ENCODE measurements at regions not wholly inside any gene's neighbourhood (a gene's known extent, or its start where the extent isn't known, plus 50 kb on each side); places are given as distances from the start of the nearest gene placed in this dataset.

- Mint-ChIP-seq H3K9me3 (no peaks in the 10 kb centered on the region), H3K36me3 (no peaks in the 10 kb centered on the region), H3K4me3 (no peak overlapping the region), H3K4me1 (peaks cover 0 to under 1% of the 10 kb centered on the region in 2 donors), H3K27me3 (ENCODE audit: low read depth in 2 of 2) (peaks cover 5 to 9% of the 10 kb centered on the region in 2 donors), H3K27ac (no peak overlapping the region)
- H3K27ac ChIP-seq (ENCODE audit: low read length) = no peak overlapping the region
- WGBS (ENCODE audit: insufficient coverage) = no CpG with 5 or more reads among the region's 4 CpGs
- intact Hi-C loops (cut with micrococcal nuclease) = no loop called here
- H3K9me3 ChIP-seq (ENCODE audit: control insufficient read depth, insufficient read depth, low read length) = no peaks in the 10 kb centered on the region
- TF ChIP-seq CTCF (IDR thresholded peaks at IDR 0.05) = no peak
- H3K4me1 ChIP-seq (ENCODE audit: control insufficient read depth, insufficient read depth, low read length) = no peaks in the 10 kb centered on the region
- H3K27me3 ChIP-seq (ENCODE audit: control insufficient read depth, insufficient read depth, low read length) = peaks cover 2% of the 10 kb centered on the region
- DNase-seq (no peak), ATAC-seq (no peak)
- no peak overlapping the region for H3K4me3 ChIP-seq (ENCODE audit: low read length)
- H3K36me3 ChIP-seq (ENCODE audit: control insufficient read depth, insufficient read depth, low read length) = no peaks in the 10 kb centered on the region
These were observed 66.2 kb upstream of the OTOS start for GRCh38 chr2:240206630-240207029.

- DNase-seq (no peak), ATAC-seq (no peak)
- Histone ChIP-seq H3K36me3 (ENCODE audit: control insufficient read depth, insufficient read depth, low read length) (no peaks in the 10 kb centered on the region), H3K27me3 (ENCODE audit: control insufficient read depth, insufficient read depth, low read length) (peaks cover 2% of the 10 kb centered on the region), H3K4me1 (ENCODE audit: control insufficient read depth, insufficient read depth, low read length) (no peaks in the 10 kb centered on the region), H3K9me3 (ENCODE audit: control insufficient read depth, insufficient read depth, low read length) (no peaks in the 10 kb centered on the region), H3K27ac (ENCODE audit: low read length) (no peak overlapping the region), H3K4me3 (ENCODE audit: low read length) (no peak overlapping the region)
- 92% methylated on average over 3 of the region's 4 CpGs for WGBS (ENCODE audit: insufficient coverage)
- no peaks in the 10 kb centered on the region for H3K36me3 Mint-ChIP-seq
- H3K4me3 Mint-ChIP-seq = no peak overlapping the region
- H3K9me3 Mint-ChIP-seq = no peaks in the 10 kb centered on the region
- no peaks in the 10 kb centered on the region for H3K4me1 Mint-ChIP-seq
- TF ChIP-seq CTCF (IDR thresholded peaks at IDR 0.05) = no peak
- intact Hi-C loops (cut with micrococcal nuclease) = no loop called here
- H3K27me3 Mint-ChIP-seq (ENCODE audit: low read depth in 2 of 2) = peaks cover 5 to 8% of the 10 kb centered on the region in 2 donors
- no peak overlapping the region for H3K27ac Mint-ChIP-seq
These were observed 67.2 kb upstream of the OTOS start for GRCh38 chr2:240207661-240208060.

- Mint-ChIP-seq H3K9me3 (no peaks in the 10 kb centered on the region), H3K4me1 (no peaks in the 10 kb centered on the region), H3K27me3 (ENCODE audit: low read depth in 2 of 2) (peaks cover 4 to 8% of the 10 kb centered on the region in 2 donors), H3K36me3 (no peaks in the 10 kb centered on the region), H3K4me3 (no peak overlapping the region), H3K27ac (no peak overlapping the region)
- intact Hi-C loops (cut with micrococcal nuclease) = no loop called here
- H3K27me3 ChIP-seq (ENCODE audit: control insufficient read depth, insufficient read depth, low read length) = peaks cover 2% of the 10 kb centered on the region
- no peak overlapping the region for H3K27ac ChIP-seq (ENCODE audit: low read length)
- H3K9me3 ChIP-seq (ENCODE audit: control insufficient read depth, insufficient read depth, low read length) = no peaks in the 10 kb centered on the region
- WGBS (ENCODE audit: insufficient coverage) = 92% methylated on average over 2 of the region's 2 CpGs
- no peak for ATAC-seq
- TF ChIP-seq CTCF (IDR thresholded peaks at IDR 0.05) = no peak
- no peak for DNase-seq
- H3K4me1 ChIP-seq (ENCODE audit: control insufficient read depth, insufficient read depth, low read length) = no peaks in the 10 kb centered on the region
- H3K36me3 ChIP-seq (ENCODE audit: control insufficient read depth, insufficient read depth, low read length) = no peaks in the 10 kb centered on the region
- no peak overlapping the region for H3K4me3 ChIP-seq (ENCODE audit: low read length)
These were observed 67.6 kb upstream of the OTOS start for GRCh38 chr2:240208096-240208495.

GRCh38 chr2:240208631-240209211, 68.3 kb upstream of the OTOS start:
- no peaks in the 10 kb centered on the region for H3K36me3 Mint-ChIP-seq
- intact Hi-C loops (cut with micrococcal nuclease) = no loop called here
- no peaks in the 10 kb centered on the region for H3K4me1 Mint-ChIP-seq
- H3K27ac Mint-ChIP-seq = no peak overlapping the region
- H3K4me1 ChIP-seq (ENCODE audit: control insufficient read depth, insufficient read depth, low read length) = no peaks in the 10 kb centered on the region
- H3K4me3 Mint-ChIP-seq = no peak overlapping the region
- no peaks in the 10 kb centered on the region for H3K9me3 Mint-ChIP-seq
- DNase-seq (no peak), ATAC-seq (no peak)
- H3K27me3 Mint-ChIP-seq (ENCODE audit: low read depth in 2 of 2) = peaks cover 0 to 5% of the 10 kb centered on the region in 2 donors
- no peak overlapping the region for H3K4me3 ChIP-seq (ENCODE audit: low read length)
- no peaks in the 10 kb centered on the region for H3K9me3 ChIP-seq (ENCODE audit: control insufficient read depth, insufficient read depth, low read length)
- WGBS (ENCODE audit: insufficient coverage) = 85% methylated on average over 14 of the region's 14 CpGs
- TF ChIP-seq CTCF (IDR thresholded peaks at IDR 0.05) = no peak
- H3K36me3 ChIP-seq (ENCODE audit: control insufficient read depth, insufficient read depth, low read length) = no peaks in the 10 kb centered on the region
- H3K27me3 ChIP-seq (ENCODE audit: control insufficient read depth, insufficient read depth, low read length) = peaks cover 2% of the 10 kb centered on the region
- H3K27ac ChIP-seq (ENCODE audit: low read length) = no peak overlapping the region
